NCI-H146 (cell line): ENCODE measurements at regions not wholly inside any gene's neighbourhood (a gene's known extent, or its start where the extent isn't known, plus 50 kb on each side); places are given as distances from the start of the nearest gene placed in this dataset.
A peak's percentile ranks its signal among the peaks of the same experiment; 100 is the strongest.
"Not testable (repeated sequence)": the region's sequence is repeated elsewhere in the genome, so short reads cannot be mapped to it uniquely, and the experiment has no call there.

Experiments
- DNase-seq: peaks from one replicate; lab custom pipeline; 2025; lab: John Stamatoyannopoulos, UW

DNA sequence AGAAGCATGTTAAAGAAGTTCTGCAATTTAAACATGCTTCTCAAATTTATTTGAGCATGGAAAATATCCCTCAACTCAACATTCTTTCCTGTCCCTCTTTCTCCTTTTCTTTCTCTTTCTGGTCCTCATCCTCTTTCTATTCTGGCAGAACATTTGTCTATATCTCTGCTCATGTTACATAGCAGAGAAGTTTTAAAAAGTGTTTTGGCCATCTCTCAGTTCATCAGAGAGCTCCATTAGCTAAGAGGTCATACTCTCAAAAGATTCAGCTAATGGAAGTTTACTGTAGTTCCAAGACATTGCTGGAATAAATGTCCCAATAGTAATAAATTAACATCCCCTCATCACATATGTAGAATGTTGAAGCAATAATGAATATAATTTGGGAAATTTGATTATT, 53.5 kb downstream of the XCL2 start:
- no peak for DNase-seq

DNA sequence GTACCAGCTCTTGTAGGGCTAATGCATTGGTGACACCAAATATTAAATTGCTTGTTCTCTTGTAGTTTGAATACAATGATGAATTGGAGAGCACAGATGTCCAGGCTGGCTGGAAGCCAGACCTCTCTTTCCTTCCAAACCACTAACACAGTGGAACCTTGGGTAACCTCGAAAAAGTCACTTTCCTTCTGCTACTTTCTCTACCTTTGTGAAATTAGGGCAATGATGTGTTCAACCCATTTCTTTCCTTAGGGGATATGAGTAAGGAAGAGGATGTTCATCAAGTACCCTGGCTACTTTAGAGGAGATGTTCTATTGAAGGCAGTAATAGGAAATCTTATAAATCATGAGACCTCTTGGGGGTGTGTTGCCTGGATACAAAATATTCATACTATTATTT, 55.7 kb downstream of the XCL2 start:
- DNase-seq = no peak

DNA sequence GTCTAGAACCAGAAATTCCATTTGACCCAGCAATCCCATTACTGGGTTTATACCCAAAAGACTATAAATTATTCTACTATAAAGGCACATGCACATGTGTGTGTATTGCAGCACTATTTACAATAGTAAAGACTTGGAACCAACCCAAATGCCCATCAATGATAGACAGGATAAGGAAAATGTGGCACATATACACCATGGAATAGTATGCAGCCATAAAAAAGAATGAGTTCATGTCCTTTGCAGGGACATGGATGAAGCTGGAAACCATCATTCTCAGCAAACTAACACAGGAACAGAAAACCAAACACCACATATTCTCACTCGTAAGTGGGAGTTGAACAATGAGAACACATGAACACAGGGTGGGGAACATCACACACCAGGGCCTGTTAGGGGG, 57.0 kb downstream of the XCL2 start:
- DNase-seq = not testable (repeated sequence)

DNA sequence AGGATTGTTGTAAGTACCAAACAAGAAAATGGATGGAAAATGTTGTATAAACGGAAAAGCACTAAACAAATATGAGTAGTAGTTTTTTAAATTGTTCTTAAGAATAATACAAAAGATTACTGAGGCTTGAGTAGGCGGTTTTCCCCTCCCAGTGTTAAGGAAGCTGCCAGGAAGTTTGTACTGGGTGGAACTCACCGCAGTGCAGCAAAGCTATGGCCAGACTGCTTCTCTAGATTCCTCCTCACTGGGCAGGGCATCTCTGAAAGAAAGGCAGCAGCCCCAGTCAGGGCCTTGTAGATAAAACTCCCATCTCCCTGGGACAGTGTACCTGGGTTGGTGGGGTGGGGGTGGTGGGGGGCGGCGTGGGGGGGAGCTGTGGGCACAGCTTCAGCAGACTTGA, 58.7 kb downstream of the XCL2 start:
- no peak for DNase-seq

DNA sequence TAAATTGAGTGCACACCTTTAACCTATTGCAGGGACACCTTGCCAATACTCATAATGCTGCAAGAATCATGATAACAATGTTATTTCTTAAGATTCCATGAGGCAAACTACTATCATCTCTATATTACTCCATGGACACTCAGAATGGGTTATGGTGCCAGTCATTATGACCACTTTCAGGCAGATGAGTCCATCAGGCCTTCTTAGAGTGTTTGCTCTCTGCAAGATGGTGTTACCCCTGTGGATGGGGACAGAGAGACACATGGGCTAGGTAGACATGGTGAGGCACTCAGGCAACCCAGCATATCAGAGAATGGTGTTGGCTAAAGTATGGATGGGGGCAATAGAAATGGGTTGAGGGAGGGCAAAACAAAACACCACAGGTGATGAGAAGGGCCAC, 59.7 kb downstream of the XCL2 start:
- DNase-seq = no peak

DNA sequence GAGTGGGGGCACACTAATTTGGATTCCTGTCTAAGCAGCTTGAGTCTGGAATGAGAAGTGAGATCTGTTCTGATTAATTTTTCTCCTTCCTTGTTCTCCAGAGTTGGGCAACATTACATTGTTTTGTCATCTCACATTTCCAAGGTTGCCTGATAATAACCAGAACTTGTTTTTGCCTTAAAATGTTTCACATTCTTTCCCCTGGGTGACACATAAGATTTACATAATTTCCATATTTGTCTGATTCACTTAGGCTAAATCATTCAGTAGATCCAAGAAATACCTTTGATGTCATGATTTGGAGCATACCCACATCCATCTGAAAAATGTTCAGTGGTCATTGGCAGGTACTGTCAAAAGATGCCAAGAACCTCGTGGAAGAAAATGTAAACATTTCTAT, 60.3 kb downstream of the XCL2 start:
- no peak for DNase-seq

DNA sequence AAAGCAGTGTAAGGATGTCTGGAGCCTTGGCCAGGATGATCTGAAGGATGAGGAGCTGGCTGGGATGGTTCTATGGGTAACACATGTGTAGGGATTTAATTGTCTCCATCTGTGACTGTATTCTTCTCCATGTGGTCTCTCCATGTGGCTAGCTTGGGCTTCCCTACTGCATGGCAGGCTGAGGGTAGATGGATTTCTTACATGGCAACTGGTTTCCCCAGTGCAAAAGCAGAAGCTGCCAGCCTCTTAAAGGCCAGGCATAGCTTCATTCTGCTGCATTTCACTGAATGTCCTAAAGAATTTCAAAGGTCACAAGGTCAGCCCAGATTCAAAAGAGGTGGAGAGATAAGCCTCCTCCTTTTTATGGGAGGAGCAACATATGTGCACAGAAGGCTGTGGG, 61.7 kb downstream of the XCL2 start:
- no peak for DNase-seq

DNA sequence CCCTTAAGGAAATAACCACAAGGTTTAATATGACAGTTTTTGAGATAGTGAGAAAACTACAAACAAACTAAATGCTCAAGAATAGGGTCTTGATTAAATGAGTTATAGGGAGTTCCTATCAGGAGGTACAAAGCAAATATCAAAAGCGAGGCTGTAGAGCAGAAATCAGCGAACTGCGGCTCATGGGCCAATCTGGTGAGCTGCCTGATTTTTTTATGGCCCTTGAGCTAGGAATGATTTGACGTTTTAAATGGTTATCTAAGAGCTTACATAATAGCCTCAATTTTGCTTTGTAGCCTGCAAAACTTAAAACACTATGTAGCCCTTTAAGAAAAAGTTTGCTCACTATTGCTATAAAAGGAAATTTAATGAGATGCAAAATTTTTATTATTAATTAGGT, 62.2 kb downstream of the XCL2 start:
- DNase-seq = no peak

DNA sequence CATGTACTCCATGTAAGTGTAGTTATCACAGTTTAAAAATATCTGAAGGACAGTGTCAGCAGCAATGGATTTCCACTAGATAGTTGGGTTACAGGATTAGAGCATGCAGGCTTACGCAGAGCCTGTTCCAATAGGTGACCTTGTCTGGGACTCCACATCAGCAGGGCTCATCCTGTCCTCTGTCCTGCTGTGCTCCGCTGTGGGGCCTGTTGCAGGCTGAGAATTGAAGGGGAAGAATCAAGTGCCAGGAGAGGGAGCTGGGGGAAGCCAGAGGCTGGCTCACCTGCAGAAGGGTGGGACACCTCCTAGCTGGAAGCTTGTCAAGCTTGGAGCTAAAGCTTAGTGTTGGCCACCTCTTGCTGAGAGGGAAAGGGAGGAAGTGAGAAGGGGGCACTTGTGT, 62.8 kb downstream of the XCL2 start:
- no peak for DNase-seq

DNA sequence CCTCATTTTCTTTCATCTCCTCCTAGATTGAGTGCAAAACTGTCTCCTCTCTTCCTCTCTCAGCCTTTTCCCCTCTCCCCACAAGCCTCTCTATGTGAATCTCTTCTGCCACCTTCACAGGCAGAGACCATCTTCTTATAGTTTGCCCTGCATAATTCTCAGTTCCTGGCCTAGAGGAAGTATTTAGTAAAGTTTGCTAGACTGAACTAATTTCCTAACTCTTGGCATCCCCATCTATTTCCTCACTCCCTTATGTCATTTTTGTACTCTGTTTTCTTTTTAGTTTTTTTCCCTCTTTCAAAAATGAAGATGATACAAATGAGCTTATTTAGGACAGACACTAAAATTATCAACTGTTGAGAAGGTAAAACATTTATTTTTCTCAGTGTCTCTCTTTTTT, 66.0 kb downstream of the XCL2 start:
- no peak for DNase-seq

DNA sequence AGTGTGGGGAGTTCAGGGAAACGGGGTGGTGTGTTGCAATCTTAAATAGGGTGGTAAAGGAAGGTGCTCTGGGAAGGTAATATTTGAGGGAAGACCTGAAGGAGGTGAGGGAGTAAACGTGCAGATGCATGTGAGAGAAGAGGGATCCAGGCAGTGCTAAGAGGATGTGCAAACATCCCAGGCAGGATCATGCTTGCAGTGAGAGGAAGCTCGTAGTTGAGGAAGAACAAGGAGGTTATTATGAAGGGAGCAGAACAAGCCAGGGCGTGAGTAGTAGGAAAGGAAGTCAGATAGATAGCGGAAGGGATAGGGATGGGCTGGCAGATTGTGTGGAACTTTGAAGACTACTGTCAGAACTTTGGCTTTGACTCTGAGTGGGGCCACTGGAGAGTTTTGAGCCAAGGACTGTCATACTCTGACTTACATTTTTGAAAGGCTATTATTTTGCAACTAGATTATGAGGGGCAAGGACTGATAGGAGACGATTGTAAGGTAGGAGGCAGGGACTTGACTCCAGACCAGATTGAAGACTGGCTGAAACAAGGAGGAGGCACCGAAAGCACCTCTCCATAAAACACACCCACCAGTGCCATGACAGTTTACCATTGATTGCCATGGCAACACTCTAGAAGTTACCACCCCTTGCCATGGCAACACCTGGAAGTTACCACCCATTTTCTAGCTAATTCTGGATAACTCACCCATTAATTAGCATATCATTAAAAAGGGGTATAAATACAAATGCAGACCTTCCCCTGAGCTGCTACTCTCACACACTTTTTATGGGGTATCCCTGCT, 67.0 kb downstream of the XCL2 start:
- DNase-seq = no peak

DNA sequence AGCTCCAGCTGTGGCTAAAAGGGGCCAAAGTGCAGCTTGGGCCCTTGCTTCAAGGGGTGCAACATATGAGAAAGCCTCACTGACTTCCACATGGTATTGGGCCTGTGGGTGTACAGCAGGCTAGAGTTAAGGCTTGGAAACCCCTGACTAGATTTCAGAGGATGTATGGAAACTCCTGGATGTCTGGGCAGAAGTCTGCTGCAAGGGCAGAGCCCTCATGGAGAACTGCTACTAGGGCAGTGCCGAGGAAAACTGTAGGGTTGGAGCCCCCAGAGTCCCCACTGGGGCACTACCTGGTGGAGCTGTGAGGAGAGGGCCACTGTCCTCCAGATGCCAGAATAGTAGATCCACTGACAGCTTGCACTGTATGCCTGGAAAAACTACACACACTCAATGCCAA, 69.5 kb downstream of the XCL2 start:
- DNase-seq = no peak

DNA sequence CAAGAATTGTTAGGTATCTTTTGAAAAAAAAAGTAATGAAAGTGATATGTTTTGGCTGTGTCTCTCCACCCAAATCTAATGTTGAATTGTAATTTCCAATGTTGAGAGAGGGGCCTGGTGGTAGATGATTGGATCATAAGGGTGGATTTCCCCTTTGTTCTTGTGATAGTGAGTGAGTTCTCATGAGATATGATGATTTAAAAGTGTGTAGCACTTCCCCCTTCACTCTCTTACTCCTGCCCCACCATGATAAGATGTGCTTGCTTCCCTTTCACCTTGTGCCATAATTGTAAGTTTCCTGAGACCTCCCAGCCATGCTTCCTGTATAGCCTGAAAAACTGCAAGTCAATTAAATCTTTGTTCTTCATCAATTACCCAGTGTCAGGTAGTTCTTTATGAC, 70.7 kb downstream of the XCL2 start:
- DNase-seq = no peak

DNA sequence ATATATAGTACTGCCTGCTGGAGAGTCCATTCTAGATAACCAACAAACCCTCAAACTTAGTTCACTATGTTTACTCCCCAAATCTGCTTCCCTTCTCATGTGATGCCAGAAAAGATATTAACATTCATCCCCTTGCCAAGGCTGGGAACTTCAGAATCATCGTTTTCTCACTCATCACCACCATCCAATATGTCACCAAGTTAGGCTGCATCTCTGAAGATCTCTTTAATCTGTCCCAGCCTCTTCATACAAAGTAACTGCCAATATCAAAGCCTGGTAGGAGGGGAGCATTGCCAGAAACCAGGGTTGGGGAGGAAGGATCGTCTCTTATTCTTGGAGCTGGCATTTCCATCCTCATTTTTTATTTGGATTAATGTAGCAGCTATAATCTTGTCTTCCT, 71.6 kb downstream of the XCL2 start:
- DNase-seq = no peak

DNA sequence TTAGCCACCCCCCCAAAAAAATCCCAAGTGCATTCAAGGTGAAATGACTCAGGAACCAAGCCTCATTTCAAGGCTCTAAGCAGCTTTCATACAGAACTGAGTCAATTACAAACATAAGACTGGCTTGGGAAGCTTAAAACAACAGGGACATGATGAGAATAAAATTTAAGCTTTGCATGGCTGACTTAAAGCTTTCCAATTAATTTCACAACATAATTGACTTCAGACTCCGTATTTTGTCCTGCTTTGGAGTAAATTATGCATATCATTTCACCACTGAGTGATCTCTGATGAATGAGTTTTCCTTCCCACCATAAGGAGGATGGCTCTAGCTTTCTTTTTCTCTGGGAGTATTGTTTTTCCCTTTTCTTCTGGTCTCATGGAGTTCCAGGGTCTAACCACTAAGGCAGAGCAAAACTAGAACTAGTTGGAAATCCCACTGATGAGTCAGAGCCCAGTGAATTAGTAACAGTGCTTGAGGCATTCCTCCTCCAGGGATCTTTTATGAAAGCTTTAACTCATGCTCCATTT, 72.8 kb downstream of the XCL2 start:
- DNase-seq = peak; percentile 13

DNA sequence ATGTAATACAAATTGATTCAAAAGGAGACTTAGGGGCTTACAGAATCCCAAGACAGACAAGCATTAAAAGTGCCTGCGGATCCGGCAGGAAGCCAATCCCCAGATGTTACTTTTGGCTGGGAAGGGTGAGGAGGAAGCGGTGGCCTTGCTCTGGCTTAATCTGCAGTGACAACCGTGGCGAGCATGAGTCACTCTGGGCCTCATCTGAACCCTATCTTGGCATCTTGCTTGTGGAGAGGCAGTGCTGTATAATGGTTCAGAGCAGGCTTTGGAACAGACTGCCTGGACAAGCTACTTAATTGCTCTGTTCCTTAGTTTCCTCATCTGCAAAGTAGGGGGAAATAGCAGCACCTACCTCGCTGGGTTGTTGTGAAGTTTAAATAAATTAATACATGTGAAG, 74.1 kb downstream of the XCL2 start:
- DNase-seq = no peak

DNA sequence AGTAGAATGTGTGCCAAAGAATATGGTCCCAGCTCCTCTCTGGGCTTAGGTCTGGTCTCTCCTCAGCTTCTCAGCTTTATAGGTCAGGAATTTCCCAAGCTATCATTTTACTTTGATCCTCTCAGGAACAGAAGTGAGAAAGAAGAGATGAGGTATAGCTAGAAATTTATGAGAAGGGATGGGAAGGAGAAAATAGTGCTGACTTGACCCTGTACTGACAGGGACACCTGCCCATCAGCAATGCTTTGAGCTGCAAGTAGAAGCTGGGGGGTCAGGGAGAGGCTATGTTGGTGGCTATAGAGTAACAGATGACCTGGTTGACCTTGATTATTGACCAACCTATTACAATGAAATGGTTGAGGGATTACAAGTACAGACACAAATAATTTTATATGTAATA, 75.0 kb downstream of the XCL2 start:
- no peak for DNase-seq

DNA sequence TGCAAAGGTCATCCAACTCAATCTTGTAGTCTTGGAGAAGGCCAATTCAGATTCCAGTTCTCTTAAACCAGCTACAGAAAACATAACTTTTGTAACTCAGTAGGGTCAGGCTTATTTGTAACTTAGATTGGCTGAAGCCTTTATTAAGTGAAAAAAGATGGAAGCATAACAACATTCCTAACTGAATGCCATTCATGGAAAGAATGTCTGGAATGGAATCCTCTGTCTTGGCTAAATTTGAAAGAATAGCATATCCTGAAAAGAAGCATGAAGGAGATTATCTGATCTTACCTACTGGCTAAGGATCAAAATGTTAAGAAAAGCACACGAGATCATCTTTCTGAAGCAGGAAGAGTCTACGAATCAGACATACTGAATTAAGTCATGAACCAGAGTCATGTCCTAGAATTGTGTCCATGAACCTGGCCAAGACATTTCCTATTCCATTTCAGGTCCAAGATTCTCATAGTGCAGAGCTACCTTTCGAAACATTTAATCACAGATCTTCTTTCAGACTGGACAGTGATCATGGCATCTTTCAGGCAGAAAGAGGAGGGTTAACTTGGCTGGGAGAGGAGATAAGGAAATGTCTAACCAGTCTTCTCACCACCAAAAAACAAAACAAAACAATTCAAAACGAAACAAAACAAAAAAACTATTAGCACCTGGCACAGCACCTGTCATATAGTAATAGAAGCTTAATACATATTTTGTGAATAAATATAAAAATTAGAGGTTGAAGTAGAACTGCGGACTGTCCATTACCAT, 75.6 kb downstream of the XCL2 start:
- DNase-seq = no peak

DNA sequence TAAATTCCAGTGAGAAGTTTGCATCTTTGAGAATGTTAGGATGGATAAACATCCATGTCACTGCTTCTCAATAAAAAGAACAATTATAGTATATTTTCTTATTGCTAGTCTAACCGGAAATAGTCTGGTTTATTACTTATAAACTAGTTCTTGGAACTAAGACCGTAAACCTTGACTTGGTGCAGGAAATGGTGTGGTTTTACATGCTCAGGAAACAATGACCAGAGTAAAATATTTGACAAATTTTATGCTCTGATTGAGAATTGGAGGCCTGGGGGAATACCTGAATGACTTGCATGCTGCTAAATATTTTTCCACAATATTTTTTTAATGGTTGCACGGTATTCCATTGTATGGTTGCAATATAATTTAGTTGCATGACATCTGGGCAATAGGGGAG, 76.3 kb downstream of the XCL2 start:
- DNase-seq = no peak

DNA sequence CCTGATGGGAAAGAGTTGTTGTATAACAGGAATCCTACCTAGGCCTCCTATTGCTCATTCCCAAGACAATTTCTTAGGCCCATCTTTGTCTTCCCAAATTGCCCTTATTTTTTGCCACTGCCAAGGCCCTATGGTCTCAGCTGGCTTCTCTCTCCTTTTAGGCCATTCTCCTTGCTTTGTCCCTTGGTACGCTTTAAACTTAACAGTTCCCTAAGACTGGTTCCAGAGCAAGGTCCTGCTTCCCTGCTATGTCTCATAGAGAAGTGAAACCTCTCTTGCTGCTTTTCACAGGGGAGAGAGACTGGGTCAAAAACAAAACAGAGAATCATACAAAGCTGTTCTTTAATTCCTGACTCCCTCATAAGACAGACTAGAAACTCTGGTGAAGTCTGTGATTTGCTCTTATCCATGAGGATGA, 77.1 kb downstream of the XCL2 start:
- no peak for DNase-seq

DNA sequence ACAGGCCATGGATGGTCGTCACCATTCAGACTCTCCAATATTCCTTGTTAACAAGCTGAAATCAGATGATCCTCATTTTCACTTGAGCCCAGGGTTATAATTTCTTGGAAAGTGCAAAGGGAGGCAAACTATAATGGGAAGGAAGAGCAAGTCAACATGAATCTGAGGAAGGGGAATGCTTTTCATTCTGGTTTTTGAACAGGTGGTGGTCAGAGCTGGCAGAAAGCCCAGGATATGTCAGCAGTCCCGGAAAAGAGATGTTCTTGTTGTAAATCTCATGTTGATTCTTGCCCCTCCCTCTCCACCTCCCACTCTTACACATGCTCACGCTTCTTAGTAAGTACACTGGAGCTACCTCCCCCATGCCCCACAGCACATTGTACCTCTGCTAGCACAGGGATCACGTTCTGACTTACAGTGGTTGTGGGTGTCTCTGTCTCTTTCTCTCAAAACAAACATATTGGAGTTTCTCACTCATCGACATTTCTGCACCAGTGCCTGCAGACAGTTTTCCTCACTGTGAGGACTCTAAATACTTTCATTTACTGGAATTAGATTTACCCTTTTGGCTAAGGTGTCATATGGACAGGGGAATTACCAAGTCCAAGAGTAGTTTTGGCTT, 77.6 kb downstream of the XCL2 start:
- DNase-seq = peak; percentile 89

DNA sequence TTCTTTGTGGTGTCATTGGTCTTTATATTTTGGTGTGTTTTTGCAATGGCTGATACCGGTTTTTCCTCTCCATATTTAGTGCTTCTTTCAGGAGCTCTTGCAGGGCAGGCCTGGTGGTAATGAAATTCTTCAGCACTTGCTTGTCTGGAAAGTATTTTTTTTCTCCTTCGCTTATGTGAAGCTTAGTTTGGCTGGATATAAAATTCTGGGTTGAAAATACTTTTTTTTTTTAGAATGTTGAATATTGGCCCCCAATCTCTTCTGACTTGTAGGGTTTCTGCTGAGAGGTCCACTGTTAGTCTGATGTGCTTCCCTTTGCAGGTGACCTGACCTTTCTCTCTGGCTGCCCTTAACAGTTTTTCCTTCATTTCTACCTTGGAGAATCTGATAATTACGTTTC, 82.7 kb downstream of the XCL2 start:
- not testable (repeated sequence) for DNase-seq

DNA sequence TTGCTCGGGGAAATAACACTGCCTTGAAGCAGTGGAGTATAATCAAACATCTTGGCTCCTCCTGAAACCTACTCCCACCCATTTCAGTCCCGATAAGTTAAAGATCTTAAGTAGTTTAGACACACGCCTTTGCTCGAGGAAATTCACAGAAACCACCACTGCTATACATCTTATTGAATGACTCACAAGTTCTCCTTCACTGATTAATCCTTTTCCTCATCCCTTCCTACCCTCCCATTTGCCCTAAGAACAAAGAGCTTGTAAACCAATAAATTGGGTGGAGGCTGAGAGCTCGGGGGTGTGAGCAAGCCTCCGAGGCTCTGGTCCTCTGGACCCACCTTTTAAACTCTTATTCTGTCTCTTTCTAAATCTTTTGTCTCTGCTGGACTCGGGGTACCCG, 86.5 kb downstream of the XCL2 start:
- DNase-seq = not testable (repeated sequence)
